ENCODE measurements at regions not wholly inside any gene's neighbourhood (a gene's known extent, or its start where the extent isn't known, plus 50 kb on each side); places are given as distances from the start of the nearest gene placed in this dataset.

- TF ChIP-seq ATF6 (CRISPR knock-in tag; IDR thresholded peaks at IDR 0.05) (no peak), ZNF423 (CRISPR knock-in tag; IDR thresholded peaks at IDR 0.05) (no peak), RORB (CRISPR knock-in tag; IDR thresholded peaks at IDR 0.05) (no peak), KAT7 (CRISPR knock-in tag; IDR thresholded peaks at IDR 0.05; ENCODE audit: borderline replicate concordance) (no peak), NR2C2 (CRISPR knock-in tag; IDR thresholded peaks at IDR 0.05) (no peak)
These were observed 274.9 kb upstream of the LRRC7 start (continued) for GRCh38 chr1:69292833-69293232.

- H3K4me3 Mint-ChIP-seq: no peak overlapping the region
- CTCF ChIA-PET: no interaction called here
- TF ChIP-seq AR (CRISPR knock-in tag; IDR thresholded peaks at IDR 0.05) (no peak), ZNF671 (CRISPR knock-in tag; IDR thresholded peaks at IDR 0.05) (no peak), PREB (CRISPR knock-in tag; IDR thresholded peaks at IDR 0.05; ENCODE audit: borderline replicate concordance) (no peak), E2F4 (CRISPR knock-in tag; IDR thresholded peaks at IDR 0.05; ENCODE audit: borderline replicate concordance, low read depth) (no peak), ARID4B (CRISPR knock-in tag; IDR thresholded peaks at IDR 0.05; ENCODE audit: borderline replicate concordance) (no peak), ZNF317 (CRISPR knock-in tag; IDR thresholded peaks at IDR 0.05; ENCODE audit: borderline replicate concordance, low read depth) (no peak), NR3C1 (CRISPR knock-in tag; conservative IDR thresholded peaks at IDR 0.05; ENCODE audit: low read depth) (no peak), RELA (CRISPR knock-in tag; IDR thresholded peaks at IDR 0.05; ENCODE audit: borderline replicate concordance) (no peak), ATF2 (CRISPR knock-in tag; IDR thresholded peaks at IDR 0.05; ENCODE audit: borderline replicate concordance, low read depth) (no peak), TEAD4 (CRISPR knock-in tag; IDR thresholded peaks at IDR 0.05) (no peak), USF2 (CRISPR knock-in tag; IDR thresholded peaks at IDR 0.05) (no peak), ZBTB21 (CRISPR knock-in tag; IDR thresholded peaks at IDR 0.05; ENCODE audit: borderline replicate concordance) (no peak), GRHL2 (CRISPR knock-in tag; IDR thresholded peaks at IDR 0.05; ENCODE audit: insufficient replicate concordance, severe bottlenecking) (no peak), NFE2L1 (CRISPR knock-in tag; IDR thresholded peaks at IDR 0.05) (no peak), NR1H2 (CRISPR knock-in tag; IDR thresholded peaks at IDR 0.05) (no peak), KAT7 (CRISPR knock-in tag; IDR thresholded peaks at IDR 0.05; ENCODE audit: borderline replicate concordance) (no peak), ZNF512 (CRISPR knock-in tag; IDR thresholded peaks at IDR 0.05; ENCODE audit: borderline replicate concordance) (no peak)
These were observed 273.6 kb upstream of the LRRC7 start for GRCh38 chr1:69294171-69294570.

More at GRCh38 chr1:69294171-69294570, 273.6 kb upstream of the LRRC7 start:
- ATAC-seq: no peak
- no peaks in the 10 kb centered on the region for H3K36me3 Mint-ChIP-seq
- no peaks in the 10 kb centered on the region for H3K27me3 Mint-ChIP-seq (ENCODE audit: low read depth)
- H3K27ac Mint-ChIP-seq: no peak overlapping the region
- H3K9me3 Mint-ChIP-seq: no peaks in the 10 kb centered on the region
- no peaks in the 10 kb centered on the region for H3K4me1 Mint-ChIP-seq
- no peak for DNase-seq (ENCODE audit: low spot score)
- POLR2A ChIA-PET: no interaction called here

Data from WTC11 (cell line).